Neural progenitor cell (in vitro differentiated cells): ENCODE measurements at regions not wholly inside any gene's neighbourhood (a gene's known extent, or its start where the extent isn't known, plus 50 kb on each side); places are given as distances from the start of the nearest gene placed in this dataset.

Experiments used
- DNase-seq: peaks from one replicate; pipeline ENCODE4 v3.0.0-alpha.2; 2016; ENCODE audit warnings: low spot score
- H2AFZ ChIP-seq: fragments of 200-600 bp; sonication (generic); replicated peaks from 2 replicates; pipeline ENCODE4 v1.6.1; 2016; ENCODE audit warnings: antibody characterized with exemption
- H3F3A ChIP-seq: fragments of 200-600 bp; sonication (generic); 2 replicates; pipeline ENCODE4 v1.6.1; 2016; ENCODE audit warnings: antibody characterized with exemption, low read depth
- H3K27ac ChIP-seq: fragments of 200-600 bp; sonication (generic); 2 replicates; pipeline ENCODE4 v1.5.1; 2016; ENCODE audit warnings: mild to moderate bottlenecking
- H3K27me3 ChIP-seq: fragments of 200-600 bp; sonication (generic); 2 replicates; pipeline ENCODE4 v1.6.1; 2016; ENCODE audit warnings: mild to moderate bottlenecking, moderate library complexity
- H3K36me3 ChIP-seq: fragments of 200-600 bp; sonication (generic); 2 replicates; pipeline ENCODE4 v1.5.1; 2016
- H3K4me1 ChIP-seq: fragments of 200-600 bp; sonication (generic); 2 replicates; pipeline ENCODE4 v1.6.1; 2016; ENCODE audit warnings: mixed run types
- H3K4me2 ChIP-seq: fragments of 200-600 bp; sonication (generic); 2 replicates; pipeline ENCODE4 v1.6.1; 2016
- H3K4me3 ChIP-seq: fragments of 200-600 bp; sonication (generic); 2 replicates; pipeline ENCODE4 v1.5.1; 2016
- H3K79me2 ChIP-seq: fragments of 200-600 bp; sonication (generic); 2 replicates; pipeline ENCODE4 v1.6.1; 2016; ENCODE audit warnings: low read depth
- H3K9ac ChIP-seq: fragments of 200-600 bp; sonication (generic); 2 replicates; pipeline ENCODE4 v1.6.1; 2016
- H3K9me3 ChIP-seq: fragments of 200-600 bp; sonication (generic); 2 replicates; pipeline ENCODE4 v1.5.1; 2016; ENCODE audit warnings: low read depth
- H4K20me1 ChIP-seq: fragments of 200-600 bp; sonication (generic); 2 replicates; pipeline ENCODE4 v1.6.1; 2016; ENCODE audit warnings: low read depth
- H3K27ac Mint-ChIP-seq: 3 replicates; pipeline ENCODE4 v1.8.0; 2021; ENCODE audit warnings: mixed read lengths
- H3K27me3 Mint-ChIP-seq: 2 replicates; pipeline ENCODE4 v1.8.0; 2022; ENCODE audit warnings: low read depth, mild to moderate bottlenecking, inconsistent platforms, moderate library complexity, mixed read lengths; ENCODE audit not compliant: insufficient read depth
- H3K36me3 Mint-ChIP-seq: 3 replicates; pipeline ENCODE4 v1.8.0; 2021; ENCODE audit warnings: mixed read lengths
- H3K4me1 Mint-ChIP-seq: 3 replicates; pipeline ENCODE4 v1.8.0; 2021; ENCODE audit warnings: mixed read lengths
- H3K4me3 Mint-ChIP-seq: 3 replicates; pipeline ENCODE4 v1.8.0; 2021; ENCODE audit warnings: mild to moderate bottlenecking, moderate library complexity, mixed read lengths
- H3K9me3 Mint-ChIP-seq: 3 replicates; pipeline ENCODE4 v1.8.0; 2020; ENCODE audit warnings: mixed read lengths
- EZH2 ChIP-seq: fragments of 200-600 bp; sonication (generic); IDR thresholded peaks from 2 replicates; pipeline ENCODE4 v1.6.1; 2017; ENCODE audit warnings: antibody characterized with exemption, mild to moderate bottlenecking, moderate library complexity
- EZH2phosphoT487 ChIP-seq: fragments of 200-600 bp; sonication (generic); IDR thresholded peaks from 2 replicates; pipeline ENCODE4 v1.6.1; 2017; ENCODE audit warnings: antibody characterized with exemption
- TF ChIP-seq, protein P1 (sequence below): fragments of 200-600 bp; sonication (generic); IDR thresholded peaks from 2 replicates; pipeline ENCODE4 v1.5.1; 2017; ENCODE audit warnings: antibody characterized with exemption, mild to moderate bottlenecking

DNA sequence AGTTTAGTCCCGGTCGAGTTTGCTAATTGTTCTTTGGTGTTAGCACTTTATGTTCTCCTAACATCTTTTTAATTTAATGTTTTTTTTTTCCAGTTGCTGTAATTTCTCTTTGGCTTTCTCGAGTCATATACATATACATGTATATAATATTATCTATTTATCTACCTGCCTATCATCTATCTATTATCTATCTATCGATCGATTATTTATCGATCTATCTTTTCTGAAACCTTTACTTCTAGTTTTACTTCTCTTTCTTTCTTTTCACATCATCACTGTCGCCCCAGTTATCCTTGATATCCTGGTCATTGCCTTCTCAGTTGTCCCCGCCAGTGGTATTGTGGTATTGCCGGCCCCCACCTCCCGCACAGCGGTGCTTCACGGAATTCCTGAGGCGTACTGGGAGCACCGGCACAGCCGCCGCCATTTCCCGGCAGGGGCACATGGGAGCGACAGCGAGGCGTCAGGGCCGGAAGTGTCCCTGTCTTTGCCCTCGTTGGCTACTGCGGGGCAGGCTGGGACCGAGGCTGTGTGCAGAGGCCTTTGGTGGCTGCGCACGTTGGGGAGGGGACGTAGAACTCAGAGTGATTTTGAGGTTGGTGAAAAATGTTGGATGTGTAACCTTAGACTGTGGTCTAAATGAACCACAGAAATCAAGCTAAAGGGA lies 101.1 kb downstream of the NUF2 start:
- no peaks in the 10 kb centered on the region for H3K9me3 ChIP-seq
- Mint-ChIP-seq H3K36me3 (no peaks in the 10 kb centered on the region), H3K4me1 (peaks cover 19% of the 10 kb centered on the region), H3K4me3 (no peak overlapping the region), H3K9me3 (no peaks in the 10 kb centered on the region), H3K27ac (no peak overlapping the region), H3K27me3 (peaks cover 2% of the 10 kb centered on the region)
- no peak overlapping the region for H2AFZ ChIP-seq
- H3K27ac ChIP-seq: no peak overlapping the region
- H4K20me1 ChIP-seq: no peaks in the 10 kb centered on the region
- no peaks in the 10 kb centered on the region for H3K36me3 ChIP-seq
- no peak for DNase-seq
- H3K4me1 ChIP-seq: peaks cover 18% of the 10 kb centered on the region
- H3K79me2 ChIP-seq: no peaks in the 10 kb centered on the region
- H3K4me3 ChIP-seq: no peak overlapping the region
- no peak overlapping the region for H3K4me2 ChIP-seq
- no peak overlapping the region for H3K9ac ChIP-seq
- H3K27me3 ChIP-seq: peaks cover 6% of the 10 kb centered on the region
- no peaks in the 10 kb centered on the region for H3F3A ChIP-seq
- TF ChIP-seq, protein P1, sequence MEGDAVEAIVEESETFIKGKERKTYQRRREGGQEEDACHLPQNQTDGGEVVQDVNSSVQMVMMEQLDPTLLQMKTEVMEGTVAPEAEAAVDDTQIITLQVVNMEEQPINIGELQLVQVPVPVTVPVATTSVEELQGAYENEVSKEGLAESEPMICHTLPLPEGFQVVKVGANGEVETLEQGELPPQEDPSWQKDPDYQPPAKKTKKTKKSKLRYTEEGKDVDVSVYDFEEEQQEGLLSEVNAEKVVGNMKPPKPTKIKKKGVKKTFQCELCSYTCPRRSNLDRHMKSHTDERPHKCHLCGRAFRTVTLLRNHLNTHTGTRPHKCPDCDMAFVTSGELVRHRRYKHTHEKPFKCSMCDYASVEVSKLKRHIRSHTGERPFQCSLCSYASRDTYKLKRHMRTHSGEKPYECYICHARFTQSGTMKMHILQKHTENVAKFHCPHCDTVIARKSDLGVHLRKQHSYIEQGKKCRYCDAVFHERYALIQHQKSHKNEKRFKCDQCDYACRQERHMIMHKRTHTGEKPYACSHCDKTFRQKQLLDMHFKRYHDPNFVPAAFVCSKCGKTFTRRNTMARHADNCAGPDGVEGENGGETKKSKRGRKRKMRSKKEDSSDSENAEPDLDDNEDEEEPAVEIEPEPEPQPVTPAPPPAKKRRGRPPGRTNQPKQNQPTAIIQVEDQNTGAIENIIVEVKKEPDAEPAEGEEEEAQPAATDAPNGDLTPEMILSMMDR: no peak
- no peak for TF ChIP-seq EZH2phosphoT487
- no peak for TF ChIP-seq EZH2

DNA sequence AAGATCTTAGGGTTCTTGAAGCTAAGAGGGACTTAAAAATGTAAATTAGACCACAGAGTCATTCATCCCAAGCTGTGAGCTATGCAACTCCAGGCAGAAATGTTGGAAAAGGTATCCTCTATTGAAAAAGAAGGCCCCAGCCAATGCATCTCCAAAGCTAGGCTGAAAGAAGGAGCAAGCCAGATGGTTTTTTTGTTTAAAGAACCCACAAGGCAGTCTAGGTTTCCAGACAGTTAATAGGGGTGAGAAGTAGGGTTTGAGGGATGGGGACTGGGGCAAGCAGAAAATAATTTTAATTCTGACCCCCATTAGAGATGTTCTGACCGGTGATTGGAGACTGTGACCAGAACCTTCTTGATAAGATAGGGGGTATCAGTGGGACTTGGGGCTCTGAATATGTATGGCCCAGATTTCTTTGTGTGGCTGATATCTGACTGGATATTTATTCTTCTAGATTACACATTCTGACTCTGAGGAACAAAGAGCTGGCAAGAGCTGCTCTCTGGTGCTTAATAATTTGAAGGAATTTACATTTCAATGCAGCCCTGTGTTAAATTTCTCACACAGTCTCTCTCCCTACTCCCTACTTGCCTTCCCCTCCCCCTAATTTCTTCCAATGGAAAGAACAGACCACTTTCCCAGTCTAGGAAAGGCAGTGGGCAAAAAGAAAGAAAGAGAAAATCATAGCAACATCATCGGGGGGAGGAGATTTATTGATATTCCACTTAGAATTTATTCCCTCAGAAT lies 104.9 kb downstream of the NUF2 start:
- H2AFZ ChIP-seq: peak overlapping the region; percentile 31
- no peak overlapping the region for H3K4me2 ChIP-seq
- H4K20me1 ChIP-seq: no peaks in the 10 kb centered on the region
- no peaks in the 10 kb centered on the region for H3K27me3 ChIP-seq
- H3K4me1 ChIP-seq: peaks cover 17% of the 10 kb centered on the region
- Mint-ChIP-seq H3K4me3 (no peak overlapping the region), H3K4me1 (peaks cover 19% of the 10 kb centered on the region), H3K36me3 (no peaks in the 10 kb centered on the region), H3K27me3 (peaks cover 2% of the 10 kb centered on the region), H3K27ac (peak overlapping the region; percentile 86), H3K9me3 (no peaks in the 10 kb centered on the region)
- TF ChIP-seq EZH2phosphoT487 (no peak), EZH2 (no peak)
- TF ChIP-seq, protein P1: no peak
- no peak overlapping the region for H3K9ac ChIP-seq
- H3K9me3 ChIP-seq: no peaks in the 10 kb centered on the region
- no peaks in the 10 kb centered on the region for H3K79me2 ChIP-seq
- no peaks in the 10 kb centered on the region for H3F3A ChIP-seq
- H3K27ac ChIP-seq: no peak overlapping the region
- no peak for DNase-seq
- H3K36me3 ChIP-seq: no peaks in the 10 kb centered on the region
- no peak overlapping the region for H3K4me3 ChIP-seq

DNA sequence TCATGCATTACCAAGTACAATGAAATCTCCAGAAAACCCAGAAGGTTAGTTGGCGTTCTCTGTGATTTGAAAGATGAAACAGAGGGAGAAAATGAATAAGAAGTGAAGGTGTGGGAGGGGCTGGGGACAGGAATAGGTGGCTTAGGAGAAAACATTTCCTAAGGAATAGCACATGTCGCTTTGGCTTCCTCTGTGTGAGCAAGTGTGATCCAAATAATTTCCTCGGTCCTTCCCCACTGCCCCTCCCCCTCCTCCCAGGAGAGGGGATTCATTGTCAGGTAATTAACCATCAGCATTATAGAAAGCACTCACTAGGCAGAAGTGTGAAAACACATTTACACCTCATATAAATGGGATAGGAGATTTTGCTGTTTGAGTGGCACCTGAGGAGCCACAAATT lies 105.5 kb downstream of the NUF2 start:
- Histone ChIP-seq H3K9me3 (no peaks in the 10 kb centered on the region), H3K4me1 (peaks cover 13% of the 10 kb centered on the region), H3K36me3 (no peaks in the 10 kb centered on the region), H3K27me3 (no peaks in the 10 kb centered on the region), H3F3A (no peaks in the 10 kb centered on the region), H4K20me1 (no peaks in the 10 kb centered on the region), H2AFZ (peak overlapping the region; percentile 31), H3K27ac (no peak overlapping the region), H3K79me2 (no peaks in the 10 kb centered on the region), H3K4me2 (no peak overlapping the region), H3K9ac (no peak overlapping the region), H3K4me3 (no peak overlapping the region)
- Mint-ChIP-seq H3K9me3 (no peaks in the 10 kb centered on the region), H3K4me1 (peaks cover 16% of the 10 kb centered on the region), H3K27me3 (peaks cover 2% of the 10 kb centered on the region), H3K4me3 (no peak overlapping the region), H3K27ac (peak overlapping the region; percentile 86), H3K36me3 (no peaks in the 10 kb centered on the region)
- DNase-seq: no peak
- TF ChIP-seq EZH2 (no peak), EZH2phosphoT487 (no peak)
- TF ChIP-seq, protein P1: no peak
